Stomach (tissue), 4 donors: ENCODE measurements at regions not wholly inside any gene's neighbourhood (a gene's known extent, or its start where the extent isn't known, plus 50 kb on each side); places are given as distances from the start of the nearest gene placed in this dataset.

Experiments used
- CTCF ChIP-seq, 7 experiments: fragments of 450-650 bp in 4 of 7; fragments of 200-600 bp in 3 of 7; sonication (generic) in 3 of 7; IDR thresholded peaks; one replicate each; pipeline ENCODE4 v1.5.1; 2016 to 2019; ENCODE audit warnings: antibody characterized with exemption in 7 of 7, control low read depth in 2 of 7, mild to moderate bottlenecking in 1 of 7
- EP300 ChIP-seq: sonication (generic); formaldehyde crosslinking; IDR thresholded peaks from one replicate; pipeline ENCODE4 v1.6.1; 2017; ENCODE audit warnings: antibody characterized with exemption
- POLR2A ChIP-seq, 4 donors: fragments of 450-650 bp; IDR thresholded peaks; one replicate each; pipeline ENCODE4 v1.6.1; 2016; ENCODE audit warnings: antibody characterized with exemption in 4 of 4, control low read depth in 2 of 4, mild to moderate bottlenecking in 1 of 4, moderate library complexity in 1 of 4
- POLR2AphosphoS5 ChIP-seq, 3 donors: sonication (generic); formaldehyde crosslinking; IDR thresholded peaks; one replicate each; pipeline ENCODE4 v1.6.1; 2016; ENCODE audit warnings: antibody characterized with exemption in 3 of 3

- no peak for TF ChIP-seq POLR2A (IDR thresholded peaks at IDR 0.05)
- TF ChIP-seq CTCF (IDR thresholded peaks at IDR 0.05), result no peak
- no peak for TF ChIP-seq EP300
- no peak for TF ChIP-seq POLR2AphosphoS5 (IDR thresholded peaks at IDR 0.05)
Observed at GRCh38 chr2:147506889-147507288, 337.9 kb upstream of the ACVR2A start.
